PFSK-1 (cell line): ENCODE measurements at regions not wholly inside any gene's neighbourhood (a gene's known extent, or its start where the extent isn't known, plus 50 kb on each side); places are given as distances from the start of the nearest gene placed in this dataset.

Source experiments
- FOXP2 ChIP-seq: optimal IDR thresholded peaks from 2 replicates; pipeline ENCODE3; 2011; ENCODE audit warnings: borderline replicate concordance, control low read depth, inconsistent platforms; ENCODE audit not compliant: insufficient read depth; ENCODE audit errors: extremely low read length, extremely low read depth
- POLR2AphosphoS5 ChIP-seq: IDR thresholded peaks from 2 replicates; pipeline ENCODE4 v1.6.1; 2012; ENCODE audit warnings: low read depth, mild to moderate bottlenecking, control low read depth, low read length, moderate library complexity
- REST ChIP-seq, 2 experiments: IDR thresholded peaks; 2 replicates each; pipeline versions ENCODE4 v1.6.1 to v1.8.0; 2011 to 2012; ENCODE audit warnings: low read depth in 2 of 2, low read length in 2 of 2, control low read depth in 1 of 2, inconsistent platforms in 1 of 2, mild to moderate bottlenecking in 1 of 2, moderate library complexity in 1 of 2; ENCODE audit not compliant: insufficient read depth in 1 of 2
- SIN3A ChIP-seq: IDR thresholded peaks from 2 replicates; pipeline ENCODE4 v1.6.1; 2012; ENCODE audit warnings: mild to moderate bottlenecking, low read length, moderate library complexity, borderline replicate concordance; ENCODE audit not compliant: insufficient read depth
- TAF1 ChIP-seq: IDR thresholded peaks from 2 replicates; pipeline ENCODE4 v1.6.1; 2012; ENCODE audit warnings: low read length, control low read depth, borderline replicate concordance; ENCODE audit not compliant: insufficient read depth

GRCh38 chr13:106683179-106683578, 115.2 kb upstream of the ARGLU1 start:
- TF ChIP-seq FOXP2 (no peak), POLR2AphosphoS5 (no peak), REST (IDR thresholded peaks at IDR 0.05; ENCODE audit: insufficient read depth in 1 of 2, low read depth in 2 of 2, low read length in 2 of 2) (no peak), SIN3A (no peak), TAF1 (no peak)
